Omental fat pad (tissue), 3 donors: ENCODE measurements at regions not wholly inside any gene's neighbourhood (a gene's known extent, or its start where the extent isn't known, plus 50 kb on each side); places are given as distances from the start of the nearest gene placed in this dataset.

Experiments
- ATAC-seq: fragments of 150-250 bp; one replicate; pipeline ENCODE4 v1.9.1; 2016; ENCODE audit warnings: mild to moderate bottlenecking, moderate library complexity; ENCODE audit not compliant: low FRiP score
- DNase-seq: peaks from one replicate; pipeline ENCODE4 v3.0.0-alpha.2; 2019; ENCODE audit warnings: low spot score
- TF ChIP-seq, protein P1 (sequence below), 3 donors: fragments of 450-650 bp; IDR thresholded peaks; one replicate each; pipeline ENCODE4 v1.5.1; 2016 to 2017; ENCODE audit warnings: antibody characterized with exemption in 3 of 3, mild to moderate bottlenecking in 3 of 3, moderate library complexity in 2 of 3

GRCh38 chr2:7956126-7956689 lies 725.6 kb upstream of the ID2 start:
- DNase-seq = no peak
- TF ChIP-seq, protein P1, sequence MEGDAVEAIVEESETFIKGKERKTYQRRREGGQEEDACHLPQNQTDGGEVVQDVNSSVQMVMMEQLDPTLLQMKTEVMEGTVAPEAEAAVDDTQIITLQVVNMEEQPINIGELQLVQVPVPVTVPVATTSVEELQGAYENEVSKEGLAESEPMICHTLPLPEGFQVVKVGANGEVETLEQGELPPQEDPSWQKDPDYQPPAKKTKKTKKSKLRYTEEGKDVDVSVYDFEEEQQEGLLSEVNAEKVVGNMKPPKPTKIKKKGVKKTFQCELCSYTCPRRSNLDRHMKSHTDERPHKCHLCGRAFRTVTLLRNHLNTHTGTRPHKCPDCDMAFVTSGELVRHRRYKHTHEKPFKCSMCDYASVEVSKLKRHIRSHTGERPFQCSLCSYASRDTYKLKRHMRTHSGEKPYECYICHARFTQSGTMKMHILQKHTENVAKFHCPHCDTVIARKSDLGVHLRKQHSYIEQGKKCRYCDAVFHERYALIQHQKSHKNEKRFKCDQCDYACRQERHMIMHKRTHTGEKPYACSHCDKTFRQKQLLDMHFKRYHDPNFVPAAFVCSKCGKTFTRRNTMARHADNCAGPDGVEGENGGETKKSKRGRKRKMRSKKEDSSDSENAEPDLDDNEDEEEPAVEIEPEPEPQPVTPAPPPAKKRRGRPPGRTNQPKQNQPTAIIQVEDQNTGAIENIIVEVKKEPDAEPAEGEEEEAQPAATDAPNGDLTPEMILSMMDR (IDR thresholded peaks at IDR 0.05) = no peak
- ATAC-seq = no peak

- TF ChIP-seq, protein P1 (IDR thresholded peaks at IDR 0.05) = no peak
- no peak for DNase-seq
Measured at GRCh38 chr2:7961550-7961949, 720.3 kb upstream of the ID2 start.

GRCh38 chr2:7962161-7962560 lies 719.7 kb upstream of the ID2 start:
- TF ChIP-seq, protein P1 (IDR thresholded peaks at IDR 0.05) = no peak
- DNase-seq = no peak
- ATAC-seq = no peak

More at GRCh38 chr2:7961550-7961949, 720.3 kb upstream of the ID2 start:
- ATAC-seq = no peak

- TF ChIP-seq, protein P1 (IDR thresholded peaks at IDR 0.05) = no peak
- DNase-seq (no peak), ATAC-seq (no peak)
Measured at GRCh38 chr2:7963787-7964186, 718.1 kb upstream of the ID2 start.

GRCh38 chr2:7966032-7966431 lies 715.8 kb upstream of the ID2 start:
- ATAC-seq (no peak), DNase-seq (no peak)
- TF ChIP-seq, protein P1 (IDR thresholded peaks at IDR 0.05) = no peak

DNA sequence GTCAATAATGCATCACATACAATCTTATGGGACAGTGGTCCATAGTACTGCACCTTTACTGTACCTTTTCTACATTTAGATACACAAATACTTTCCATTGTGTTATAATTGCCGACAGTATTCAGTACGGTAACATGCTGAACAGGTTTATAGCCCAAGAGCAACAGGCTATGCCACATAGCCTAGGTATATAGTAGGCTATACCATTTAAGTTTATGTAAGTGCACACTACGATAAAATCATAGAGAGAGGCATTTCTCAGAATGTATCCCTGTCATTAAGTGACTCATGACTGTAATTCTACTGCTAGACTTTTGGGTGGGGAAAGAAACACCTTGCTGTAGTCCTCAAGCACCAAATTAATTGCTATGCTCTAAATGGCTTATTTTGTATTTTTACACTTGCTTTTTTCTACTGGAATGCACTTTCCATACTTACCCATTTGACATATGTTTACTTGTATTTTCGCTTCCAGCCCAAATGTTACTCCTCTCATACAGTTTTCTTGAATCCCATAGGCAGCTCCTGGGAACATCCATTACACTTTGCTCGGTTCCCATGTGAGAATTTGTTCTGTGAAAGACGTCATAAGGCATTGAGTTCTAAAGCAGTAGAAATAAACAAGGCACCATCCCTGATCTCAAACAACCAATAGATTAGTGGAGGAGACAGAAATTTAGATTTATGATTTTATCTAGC lies 714.0 kb upstream of the ID2 start:
- no peak for ATAC-seq
- DNase-seq = no peak
- TF ChIP-seq, protein P1 (IDR thresholded peaks at IDR 0.05) = no peak
